Endodermal cell (in vitro differentiated cells): ENCODE measurements at regions not wholly inside any gene's neighbourhood (a gene's known extent, or its start where the extent isn't known, plus 50 kb on each side); places are given as distances from the start of the nearest gene placed in this dataset.

ENCODE experiments used
- DNase-seq: peaks from one replicate; pipeline ENCODE4 v3.0.0-alpha.2; 2017
- H3K27ac ChIP-seq: 2 replicates; pipeline ENCODE4 v1.5.1; 2013; ENCODE audit warnings: mild to moderate bottlenecking, low read depth, low read length, moderate library complexity
- H3K27me3 ChIP-seq: 2 replicates; pipeline ENCODE4 v1.6.1; 2013; ENCODE audit warnings: mild to moderate bottlenecking, low read length, moderate library complexity; ENCODE audit not compliant: insufficient read depth, control insufficient read depth, poor library complexity, severe bottlenecking
- H3K36me3 ChIP-seq: 2 replicates; pipeline ENCODE4 v1.7.0; 2013; ENCODE audit warnings: mild to moderate bottlenecking, low read length, moderate library complexity; ENCODE audit not compliant: control insufficient read depth, insufficient read depth
- H3K4me1 ChIP-seq: one replicate; pipeline ENCODE4 v1.7.0; 2013; ENCODE audit warnings: low read length; ENCODE audit not compliant: control insufficient read depth, insufficient read depth
- H3K4me3 ChIP-seq: 2 replicates; pipeline ENCODE4 v1.5.1; 2013; ENCODE audit warnings: mild to moderate bottlenecking, low read length, moderate library complexity
- H3K9ac ChIP-seq: 2 replicates; pipeline ENCODE4 v1.6.1; 2013; ENCODE audit warnings: mild to moderate bottlenecking, low read length, moderate library complexity; ENCODE audit not compliant: poor library complexity, severe bottlenecking; ENCODE audit errors: extremely low read depth
- H3K9me3 ChIP-seq: 2 replicates; pipeline ENCODE4 v1.6.1; 2013; ENCODE audit warnings: mild to moderate bottlenecking, low read length, moderate library complexity; ENCODE audit not compliant: control insufficient read depth
- H3K27ac Mint-ChIP-seq: 2 replicates; pipeline ENCODE4 v1.8.0; 2020; ENCODE audit warnings: mixed read lengths
- H3K27me3 Mint-ChIP-seq: 2 replicates; pipeline ENCODE4 v1.8.0; 2021; ENCODE audit warnings: mild to moderate bottlenecking, mixed read lengths; ENCODE audit not compliant: insufficient read depth
- H3K36me3 Mint-ChIP-seq: 2 replicates; pipeline ENCODE4 v1.8.0; 2020; ENCODE audit warnings: low read depth, mixed read lengths
- H3K4me1 Mint-ChIP-seq: 2 replicates; pipeline ENCODE4 v1.8.0; 2020; ENCODE audit warnings: mixed read lengths
- H3K4me3 Mint-ChIP-seq: 2 replicates; pipeline ENCODE4 v1.8.0; 2020; ENCODE audit warnings: mild to moderate bottlenecking, moderate library complexity, mixed read lengths
- H3K9me3 Mint-ChIP-seq: 2 replicates; pipeline ENCODE4 v1.8.0; 2020; ENCODE audit warnings: mild to moderate bottlenecking, mixed read lengths
- WGBS, 2 experiments: methylation state at CpG; one replicate each; pipeline versions ENCODE4 v1.1.5 to v1.1.7; 2013; ENCODE audit warnings: missing lambda C conversion rate in 2 of 2, mixed read lengths in 1 of 2; ENCODE audit not compliant: insufficient coverage in 1 of 2, insufficient read length in 1 of 2; 5-methylcytosine and 5-hydroxymethylcytosine counted together
- TF ChIP-seq, protein P1 (sequence below): fragments of 200-600 bp; sonication (generic); conservative IDR thresholded peaks from 2 replicates; pipeline ENCODE4 v1.5.0; 2021; ENCODE audit warnings: antibody characterized with exemption, mild to moderate bottlenecking

DNA sequence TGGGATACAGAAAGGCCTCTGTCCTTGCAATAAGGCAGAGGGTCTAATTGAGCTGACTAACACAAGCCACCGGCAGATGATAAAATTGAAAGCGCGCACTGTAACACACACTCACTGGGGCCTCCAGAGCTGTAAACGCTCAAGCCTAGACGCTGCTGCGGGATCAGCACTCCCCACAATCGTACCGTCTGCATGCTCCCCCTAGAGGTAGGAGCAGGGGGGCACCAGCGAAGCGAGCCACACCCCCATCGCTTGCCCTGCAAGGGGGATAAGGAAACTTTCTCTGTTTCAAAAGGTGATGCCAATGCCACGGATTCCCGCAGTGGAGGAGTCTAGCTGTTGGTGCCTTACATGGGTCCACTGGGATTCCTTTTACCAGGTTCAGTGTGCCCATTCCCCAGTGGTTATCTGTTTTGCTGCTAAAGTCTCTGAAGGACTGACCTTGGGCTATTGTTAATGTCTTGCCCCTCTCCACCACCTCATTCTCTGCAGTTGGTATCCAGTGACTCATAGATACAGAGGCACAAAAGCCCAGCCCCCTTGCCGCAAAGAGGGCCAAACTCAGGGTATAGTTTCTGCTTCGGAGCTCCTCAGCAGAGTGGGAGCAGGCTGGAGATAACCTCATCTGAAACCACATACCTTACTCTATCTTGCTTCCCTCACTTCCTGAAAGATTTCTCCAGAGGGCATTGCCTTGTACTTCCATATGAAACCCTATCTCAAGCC lies 139.3 kb upstream of the KBTBD8 start:
- H3K27me3 Mint-ChIP-seq = peaks cover 3% of the 10 kb centered on the region
- Histone ChIP-seq H3K36me3 (no peaks in the 10 kb centered on the region), H3K4me3 (no peak overlapping the region), H3K9me3 (no peaks in the 10 kb centered on the region), H3K27me3 (no peaks in the 10 kb centered on the region), H3K9ac (no peak overlapping the region), H3K27ac (no peak overlapping the region), H3K4me1 (no peaks in the 10 kb centered on the region)
- no peaks in the 10 kb centered on the region for H3K36me3 Mint-ChIP-seq
- no peaks in the 10 kb centered on the region for H3K4me1 Mint-ChIP-seq
- 72 to 84% methylated on average over 15 of the region's 15 CpGs for WGBS, 2 experiments
- no peak overlapping the region for H3K4me3 Mint-ChIP-seq
- TF ChIP-seq, protein P1, sequence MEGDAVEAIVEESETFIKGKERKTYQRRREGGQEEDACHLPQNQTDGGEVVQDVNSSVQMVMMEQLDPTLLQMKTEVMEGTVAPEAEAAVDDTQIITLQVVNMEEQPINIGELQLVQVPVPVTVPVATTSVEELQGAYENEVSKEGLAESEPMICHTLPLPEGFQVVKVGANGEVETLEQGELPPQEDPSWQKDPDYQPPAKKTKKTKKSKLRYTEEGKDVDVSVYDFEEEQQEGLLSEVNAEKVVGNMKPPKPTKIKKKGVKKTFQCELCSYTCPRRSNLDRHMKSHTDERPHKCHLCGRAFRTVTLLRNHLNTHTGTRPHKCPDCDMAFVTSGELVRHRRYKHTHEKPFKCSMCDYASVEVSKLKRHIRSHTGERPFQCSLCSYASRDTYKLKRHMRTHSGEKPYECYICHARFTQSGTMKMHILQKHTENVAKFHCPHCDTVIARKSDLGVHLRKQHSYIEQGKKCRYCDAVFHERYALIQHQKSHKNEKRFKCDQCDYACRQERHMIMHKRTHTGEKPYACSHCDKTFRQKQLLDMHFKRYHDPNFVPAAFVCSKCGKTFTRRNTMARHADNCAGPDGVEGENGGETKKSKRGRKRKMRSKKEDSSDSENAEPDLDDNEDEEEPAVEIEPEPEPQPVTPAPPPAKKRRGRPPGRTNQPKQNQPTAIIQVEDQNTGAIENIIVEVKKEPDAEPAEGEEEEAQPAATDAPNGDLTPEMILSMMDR = peak; percentile 84
- no peaks in the 10 kb centered on the region for H3K9me3 Mint-ChIP-seq
- H3K27ac Mint-ChIP-seq = no peak overlapping the region
- peak; percentile 91 for DNase-seq

DNA sequence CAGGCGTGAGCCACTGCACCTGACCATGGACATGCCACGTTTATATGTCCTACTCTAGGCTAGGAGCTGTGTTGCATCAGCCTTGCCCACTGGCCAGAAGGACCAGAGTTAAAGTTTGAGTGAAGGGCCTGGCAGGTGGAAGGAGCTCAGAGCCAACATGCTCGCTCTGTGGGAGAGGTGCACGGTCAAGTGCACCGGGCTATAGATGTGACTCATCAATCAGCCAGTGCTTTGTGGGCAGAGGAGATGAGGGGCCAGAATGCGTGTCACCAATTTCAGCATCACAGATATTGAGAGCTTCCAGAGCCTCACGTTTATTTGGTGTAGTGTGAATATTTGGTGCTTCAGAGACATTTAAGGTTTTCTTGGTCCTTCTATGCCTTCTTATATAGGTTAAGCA lies 137.3 kb upstream of the KBTBD8 start:
- TF ChIP-seq, protein P1 = no peak
- Histone ChIP-seq H3K27me3 (no peaks in the 10 kb centered on the region), H3K27ac (no peak overlapping the region), H3K4me3 (no peak overlapping the region), H3K9me3 (no peaks in the 10 kb centered on the region), H3K4me1 (no peaks in the 10 kb centered on the region), H3K9ac (no peak overlapping the region), H3K36me3 (no peaks in the 10 kb centered on the region)
- H3K27me3 Mint-ChIP-seq = peaks cover 3% of the 10 kb centered on the region
- no peak overlapping the region for H3K4me3 Mint-ChIP-seq
- no peaks in the 10 kb centered on the region for H3K9me3 Mint-ChIP-seq
- no peak overlapping the region for H3K27ac Mint-ChIP-seq
- 92 to 93% methylated on average over 6 to 7 of the region's 7 CpGs for whole genome bisulfite sequencing, 2 experiments
- DNase-seq = no peak
- no peaks in the 10 kb centered on the region for H3K4me1 Mint-ChIP-seq
- no peaks in the 10 kb centered on the region for H3K36me3 Mint-ChIP-seq

- Histone ChIP-seq H3K36me3 (no peaks in the 10 kb centered on the region), H3K9me3 (no peaks in the 10 kb centered on the region), H3K27ac (no peak overlapping the region), H3K9ac (no peak overlapping the region), H3K27me3 (no peaks in the 10 kb centered on the region), H3K4me3 (no peak overlapping the region), H3K4me1 (no peaks in the 10 kb centered on the region)
- Mint-ChIP-seq H3K27ac (no peak overlapping the region), H3K4me3 (no peak overlapping the region), H3K36me3 (no peaks in the 10 kb centered on the region), H3K27me3 (peaks cover 2% of the 10 kb centered on the region), H3K4me1 (no peaks in the 10 kb centered on the region), H3K9me3 (no peaks in the 10 kb centered on the region)
- DNase-seq = no peak
- 94% methylated on average over 7 to 10 of the region's 10 CpGs for WGBS, 2 experiments
- TF ChIP-seq, protein P1 = no peak
Measured at GRCh38 chr3:66863205-66864111, 134.6 kb upstream of the KBTBD8 start.
